TTC549 (cell line): ENCODE measurements at regions not wholly inside any gene's neighbourhood (a gene's known extent, or its start where the extent isn't known, plus 50 kb on each side); places are given as distances from the start of the nearest gene placed in this dataset.
"Not testable (repeated sequence)": the region's sequence is repeated elsewhere in the genome, so short reads cannot be mapped to it uniquely, and the experiment has no call there.

Source experiments
- FAIRE-seq: peaks from 2 replicates; lab custom pipeline; 2012; peaks lifted over from hg19 to GRCh38; lab: Jason Lieb, UNC

DNA sequence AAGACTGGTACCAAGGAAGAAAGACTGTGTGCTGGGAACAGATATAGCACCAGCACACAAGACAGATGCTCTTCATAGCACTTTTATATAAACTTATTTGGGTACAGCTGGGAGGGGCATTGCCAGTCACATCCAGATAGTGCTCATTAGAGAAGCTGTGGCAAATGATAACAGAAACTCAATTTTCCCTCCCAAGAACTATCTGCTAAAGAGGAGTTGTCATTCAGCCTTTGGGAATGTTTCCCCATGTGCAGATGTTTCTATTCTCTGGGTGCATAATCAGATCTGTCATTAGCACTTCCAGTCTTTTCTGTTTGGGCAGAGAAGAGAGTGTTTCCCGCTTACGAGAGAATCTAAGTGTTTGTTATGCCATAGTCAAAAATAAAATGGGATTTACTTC is 714.9 kb upstream of the MDGA2 start:
- FAIRE-seq: no peak

DNA sequence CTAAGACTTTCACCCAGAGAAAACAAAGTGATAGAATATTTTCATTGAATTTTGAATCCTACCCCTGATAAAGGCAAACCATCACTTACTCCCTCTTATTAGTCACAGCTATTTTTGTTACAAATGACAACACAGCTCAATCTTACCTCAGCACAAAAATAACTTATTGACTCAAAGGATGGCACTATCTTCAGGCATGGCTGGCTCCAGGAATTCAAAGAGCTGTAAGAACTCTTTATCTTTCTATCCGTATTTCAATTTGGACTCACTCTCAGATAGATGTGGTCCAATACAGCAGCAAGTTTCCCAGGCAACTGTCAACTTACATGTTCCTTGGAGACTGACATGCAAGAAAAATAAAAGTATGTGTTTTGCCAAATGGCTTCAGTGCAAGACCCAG is 709.4 kb upstream of the MDGA2 start:
- FAIRE-seq: no peak

DNA sequence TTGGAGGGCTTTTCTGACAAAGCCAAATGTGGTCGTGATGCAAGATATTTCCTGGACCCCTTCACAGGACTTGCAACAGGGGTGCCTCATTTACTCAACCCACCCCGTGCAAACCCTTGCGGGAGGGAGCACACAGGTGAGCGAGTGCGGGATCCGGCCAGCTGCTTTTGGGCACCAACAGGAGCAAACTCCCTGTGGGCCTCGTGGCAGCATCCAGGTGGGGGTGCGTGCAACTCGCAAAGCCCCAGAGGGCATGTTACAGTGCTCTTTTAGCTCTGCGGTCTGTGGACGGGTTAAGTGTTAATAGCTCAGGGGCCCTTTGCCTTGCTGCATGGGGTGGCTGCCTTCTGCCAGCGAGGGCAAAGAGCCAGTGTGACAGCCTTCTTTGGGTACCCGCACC is 707.6 kb upstream of the MDGA2 start:
- FAIRE-seq: no peak

DNA sequence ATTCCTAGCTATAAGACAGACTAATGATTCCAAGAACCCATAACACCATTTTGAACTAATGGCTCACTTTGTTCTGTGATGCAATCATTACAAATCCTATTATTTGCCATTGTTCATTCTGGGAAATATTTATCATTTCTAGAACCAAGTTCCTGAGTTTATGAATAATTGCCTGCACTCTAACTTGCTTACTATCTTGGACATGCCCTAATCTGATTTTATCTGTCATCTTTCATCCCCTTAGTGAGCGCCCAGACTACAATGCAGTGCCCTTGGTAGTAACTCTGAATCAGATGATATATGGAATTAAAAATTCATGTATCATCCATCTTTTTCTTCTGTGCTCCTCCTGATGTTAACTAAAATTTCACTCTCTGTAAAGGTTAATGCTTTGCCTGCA is 703.1 kb upstream of the MDGA2 start:
- no peak for FAIRE-seq

DNA sequence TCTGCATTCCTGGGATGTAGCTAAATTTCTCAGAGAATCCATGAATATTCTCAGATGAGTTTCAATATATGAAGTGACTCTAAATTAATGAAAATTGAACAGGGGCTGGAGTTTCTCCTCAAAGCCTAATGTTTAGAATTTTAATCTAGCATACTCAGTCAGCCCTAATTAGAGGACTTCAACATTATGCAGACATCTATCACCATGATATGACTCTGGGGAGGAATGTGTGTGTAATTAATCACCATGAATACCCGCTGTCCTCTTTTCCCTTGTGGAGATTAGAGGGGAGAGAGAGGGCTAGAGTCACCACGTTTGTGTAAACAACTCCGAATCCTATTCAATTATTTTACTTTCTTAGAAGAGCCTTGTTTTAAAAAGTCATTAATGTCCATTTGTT is 698.6 kb upstream of the MDGA2 start:
- FAIRE-seq: no peak

DNA sequence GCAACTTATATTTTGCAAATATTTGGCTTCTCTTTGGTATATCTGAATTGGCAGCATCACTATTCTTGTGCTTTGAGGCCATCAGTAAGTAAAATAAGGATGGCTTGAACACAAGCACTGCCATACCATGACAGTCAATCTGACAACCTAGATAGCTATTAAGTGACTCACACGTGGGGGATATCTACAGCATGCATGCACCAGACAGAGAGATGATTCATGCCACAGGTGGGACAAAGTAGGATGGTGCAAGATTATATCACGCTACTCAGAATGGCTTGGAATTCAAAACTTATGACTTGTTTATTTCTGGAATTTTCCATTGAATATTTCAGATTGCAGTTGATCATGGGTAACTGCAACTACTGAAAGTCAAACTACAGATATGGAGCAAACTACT is 675.6 kb upstream of the MDGA2 start:
- FAIRE-seq: no peak

DNA sequence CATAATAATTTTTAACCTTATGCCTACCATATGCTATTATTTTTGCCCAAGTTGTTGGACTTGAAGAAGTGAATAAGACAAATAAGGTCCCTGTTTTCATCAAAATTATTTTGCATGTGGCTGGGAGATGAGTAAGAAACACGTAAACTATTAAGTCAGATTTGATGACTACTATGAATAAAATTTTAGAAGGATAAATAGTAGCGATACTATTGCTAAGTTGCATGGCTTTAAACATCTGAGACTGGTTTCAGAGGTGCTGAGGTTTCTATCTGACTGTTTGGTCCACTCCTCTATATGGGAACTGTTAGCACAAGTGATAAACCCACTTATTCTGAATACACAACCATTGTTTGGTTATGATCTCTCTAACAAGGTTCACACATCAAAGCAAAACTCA is 674.3 kb upstream of the MDGA2 start:
- no peak for FAIRE-seq

DNA sequence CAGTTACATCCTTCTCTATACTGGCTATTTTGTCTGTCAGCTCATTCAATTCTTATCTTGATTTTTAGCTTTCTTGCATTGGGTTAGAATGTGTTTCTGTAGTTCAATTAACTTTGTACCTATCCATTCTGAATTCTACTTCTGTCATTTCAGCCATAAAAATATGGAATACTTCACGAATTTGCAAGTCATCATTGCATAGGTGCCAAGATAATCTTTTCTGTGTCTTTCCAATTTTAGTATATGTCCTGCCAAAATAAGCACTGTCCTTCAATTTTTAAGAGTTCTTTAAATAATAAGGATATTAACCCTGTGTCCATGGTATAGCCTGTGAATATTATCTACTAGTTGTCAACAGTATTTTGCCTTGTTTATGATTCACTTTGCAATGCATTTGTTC is 665.7 kb upstream of the MDGA2 start:
- no peak for FAIRE-seq

DNA sequence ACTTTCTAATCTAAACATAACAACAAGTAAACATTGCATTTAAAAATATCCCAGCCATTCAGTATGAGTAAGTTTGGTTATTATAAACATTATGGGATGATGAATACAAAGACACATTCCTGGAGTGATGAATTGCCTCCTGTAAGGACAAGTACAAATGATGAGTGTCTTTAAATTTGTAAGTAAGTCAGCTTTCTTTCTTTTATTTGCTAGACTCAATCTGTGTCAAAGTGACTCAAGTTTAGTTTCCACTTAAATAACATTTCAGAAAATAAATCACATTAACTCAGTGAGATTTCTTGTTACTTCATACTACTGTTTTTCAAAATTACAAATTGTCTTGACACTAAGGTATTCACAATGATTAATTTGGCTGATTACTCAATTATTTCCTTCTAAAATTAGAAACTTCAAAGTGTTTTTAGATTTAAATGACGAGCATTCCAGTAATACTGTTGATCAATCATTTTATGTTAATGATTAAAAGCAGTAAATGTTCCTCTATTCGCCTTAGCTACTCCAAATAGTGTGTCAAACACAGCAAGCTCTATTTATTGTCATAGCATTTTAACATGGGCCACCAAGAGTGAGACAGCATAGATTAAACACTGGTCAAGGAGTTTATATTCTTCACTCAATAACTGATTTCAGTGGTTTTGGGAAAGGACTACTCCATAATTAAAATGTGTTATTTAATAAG is 658.0 kb upstream of the MDGA2 start:
- FAIRE-seq: no peak

DNA sequence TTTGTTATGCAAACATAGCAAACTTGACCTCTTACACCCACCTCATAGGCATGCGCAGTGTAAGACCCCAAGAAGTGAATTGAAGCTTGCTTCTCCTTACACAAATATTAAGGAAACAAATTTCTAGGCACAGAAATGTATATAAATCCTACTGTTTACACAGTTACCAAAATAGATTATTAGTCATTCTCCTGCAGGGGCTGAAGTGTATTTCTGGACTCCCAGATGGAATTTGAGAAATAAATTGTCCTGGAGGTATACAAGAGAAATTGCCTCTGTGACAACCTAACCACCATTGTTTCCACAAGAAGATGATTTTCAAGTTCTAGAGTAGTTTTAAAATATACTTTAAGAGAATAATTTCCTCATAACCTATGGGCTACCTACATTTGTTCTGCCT is 656.0 kb upstream of the MDGA2 start:
- no peak for FAIRE-seq

DNA sequence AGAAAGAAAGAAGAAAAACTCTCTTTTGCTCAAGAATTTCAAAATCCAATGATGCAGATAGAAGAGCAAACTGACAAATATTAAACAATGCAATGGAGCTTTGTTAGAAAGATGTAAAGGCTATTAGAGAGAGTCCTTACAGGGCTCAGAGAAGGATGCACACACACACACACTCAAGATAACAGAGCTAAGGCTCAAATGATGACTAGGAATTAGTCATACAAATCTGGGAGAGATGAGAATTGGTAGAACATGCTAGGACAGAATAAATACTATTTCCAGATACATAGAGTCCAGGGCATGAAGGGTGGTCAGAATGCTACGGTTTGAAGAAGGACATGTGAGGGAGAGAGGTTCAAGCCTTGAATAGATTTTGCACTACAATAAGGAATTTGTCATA is 650.1 kb upstream of the MDGA2 start:
- FAIRE-seq: no peak

DNA sequence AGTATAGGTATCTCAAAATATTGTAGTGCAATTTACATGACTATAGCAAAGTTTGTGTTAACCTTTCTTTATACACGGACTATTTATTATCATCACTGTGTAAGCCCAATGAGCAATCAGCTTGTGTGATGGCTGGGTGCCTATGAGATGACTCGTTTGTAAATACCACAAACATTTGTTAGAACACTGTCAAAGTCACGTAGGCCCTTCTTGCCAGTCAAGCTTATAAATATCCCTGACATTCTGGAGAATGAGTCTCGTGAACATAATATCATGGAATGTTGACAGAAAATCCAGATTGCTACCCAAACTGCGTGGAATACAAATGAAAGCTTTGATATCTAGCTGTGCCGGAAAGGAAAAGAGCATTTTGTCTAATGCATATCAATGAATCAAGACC is 648.3 kb upstream of the MDGA2 start:
- no peak for FAIRE-seq

DNA sequence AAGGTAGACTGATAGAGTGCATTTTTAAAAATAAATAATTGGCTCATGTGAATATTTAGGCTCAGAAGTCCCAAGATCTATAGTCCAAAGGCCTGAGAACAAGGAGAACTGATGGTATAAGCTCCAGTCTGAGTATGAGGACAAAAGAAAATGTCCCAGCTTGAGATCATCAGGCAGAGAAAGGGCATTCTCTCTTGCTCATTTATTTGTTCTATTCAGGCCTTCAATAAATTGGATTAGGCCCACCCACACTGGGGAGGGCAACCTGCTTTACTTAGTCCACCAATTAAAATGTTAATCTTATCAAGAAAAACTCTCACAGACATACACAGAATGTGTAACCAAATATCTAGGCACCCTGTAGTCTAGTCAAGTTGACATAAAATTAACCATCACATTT is 644.4 kb upstream of the MDGA2 start:
- FAIRE-seq: no peak

DNA sequence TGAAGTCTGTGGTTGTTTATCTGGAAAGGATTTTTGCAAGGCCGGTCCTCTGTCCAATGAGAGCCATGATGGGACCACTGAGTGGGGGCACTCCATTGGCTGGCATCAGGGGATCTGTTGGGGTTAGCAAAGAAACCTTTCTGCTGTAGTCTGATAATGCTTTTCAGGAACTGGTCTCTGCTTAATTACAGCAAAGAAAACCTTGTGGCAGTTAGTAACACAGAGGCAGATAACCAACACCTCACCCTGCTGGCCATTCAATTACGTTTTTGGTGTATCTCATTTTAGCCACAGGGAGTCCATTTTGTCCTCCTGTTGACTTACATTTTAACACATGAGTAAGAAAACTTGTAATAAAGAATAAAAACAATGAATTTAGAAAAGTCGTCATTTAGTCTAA is 629.3 kb upstream of the MDGA2 start:
- FAIRE-seq: no peak

DNA sequence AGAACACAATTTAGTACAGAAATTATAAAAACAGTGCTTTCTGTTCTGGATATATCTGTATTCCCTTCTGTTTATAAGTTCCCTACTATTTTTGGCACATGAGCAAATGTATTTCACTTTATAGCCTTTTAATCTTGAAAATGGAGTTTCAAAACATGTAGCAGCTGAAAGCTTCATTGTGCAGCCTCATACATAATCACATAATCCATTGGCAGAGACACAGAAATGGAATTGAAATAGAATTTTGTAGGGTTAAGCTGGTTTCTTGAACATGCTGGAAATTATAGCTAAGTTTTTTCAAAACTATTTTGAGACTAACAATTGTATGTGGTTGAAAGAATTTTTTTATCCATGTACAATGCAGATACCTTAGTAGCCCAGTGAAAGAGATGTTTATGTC is 614.3 kb upstream of the MDGA2 start:
- no peak for FAIRE-seq

DNA sequence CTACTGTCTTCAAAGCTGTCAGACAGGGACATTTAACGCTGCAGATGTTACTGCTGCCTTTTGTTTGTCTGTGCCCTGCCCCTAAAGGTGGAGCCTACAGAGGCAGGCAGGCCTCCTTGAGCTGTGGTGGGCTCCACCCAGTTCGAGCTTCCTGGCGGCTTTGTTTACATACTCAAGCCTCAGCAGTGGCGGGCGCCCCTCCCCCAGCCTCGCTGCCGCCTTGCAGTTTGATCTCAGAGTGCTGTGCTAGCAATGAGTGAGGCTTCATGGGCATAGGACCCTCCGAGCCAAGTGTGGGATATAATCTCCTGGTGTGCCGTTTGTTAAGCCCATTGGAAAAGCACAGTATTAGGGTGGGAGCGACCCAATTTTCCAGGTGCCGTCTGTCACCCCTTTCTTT is 609.8 kb upstream of the MDGA2 start:
- FAIRE-seq: not testable (repeated sequence)

DNA sequence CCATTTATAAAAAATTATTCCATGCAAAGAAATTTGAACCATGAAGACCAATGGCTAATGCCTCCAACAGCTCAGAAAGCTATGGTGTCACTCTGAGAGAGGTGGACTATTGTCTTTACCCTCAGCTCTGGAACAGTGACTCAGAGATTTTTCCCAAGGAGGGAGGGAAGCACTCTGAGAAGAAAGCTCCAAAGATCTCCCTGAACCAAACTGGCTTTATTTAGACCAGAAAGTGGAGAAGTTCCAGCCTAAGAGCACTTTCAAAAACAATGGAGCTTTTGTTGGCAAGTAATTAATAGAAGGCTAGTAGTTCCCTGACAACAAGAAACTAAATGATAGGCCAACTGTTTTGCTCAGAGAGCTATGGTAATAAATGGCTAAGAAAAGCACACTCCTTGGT is 599.9 kb upstream of the MDGA2 start:
- FAIRE-seq: no peak

DNA sequence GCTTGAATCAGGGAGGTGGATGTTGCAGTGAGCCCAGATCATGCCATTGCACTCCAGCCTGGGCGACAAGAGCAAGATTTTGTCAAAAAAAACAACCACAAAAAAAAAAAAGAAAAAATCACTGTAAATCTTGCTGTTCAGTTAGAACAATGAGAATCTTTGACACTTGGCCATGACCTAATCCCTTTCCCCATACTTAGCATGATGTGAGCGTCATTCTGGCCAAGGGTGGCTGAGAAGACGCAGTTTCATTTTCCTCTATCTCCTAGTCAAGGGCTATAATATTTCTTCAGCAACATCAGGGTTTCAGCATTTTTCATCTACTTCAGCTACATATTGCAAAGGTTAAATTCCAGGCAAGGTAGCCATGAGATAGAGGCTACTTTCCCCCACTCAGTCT is 599.4 kb upstream of the MDGA2 start:
- FAIRE-seq: no peak

DNA sequence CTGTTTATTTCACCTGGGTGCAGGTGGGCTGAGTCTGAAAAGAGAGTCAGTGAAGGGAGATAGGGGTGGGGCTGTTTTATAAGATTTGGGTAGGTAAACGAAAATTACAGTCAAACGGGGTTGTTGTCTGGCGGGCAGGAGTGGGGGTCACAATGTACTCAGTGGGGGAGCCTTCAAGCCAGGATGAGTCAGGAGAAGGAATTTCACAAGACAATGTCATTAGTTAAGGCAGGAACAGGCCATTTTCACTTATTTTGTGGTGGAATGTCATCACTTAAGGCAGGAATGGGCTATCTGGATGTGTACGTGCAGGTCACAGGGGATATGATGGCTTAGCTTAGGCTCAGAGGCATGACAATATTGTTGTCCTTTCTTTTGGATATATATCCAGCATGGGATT is 592.5 kb upstream of the MDGA2 start:
- not testable (repeated sequence) for FAIRE-seq

DNA sequence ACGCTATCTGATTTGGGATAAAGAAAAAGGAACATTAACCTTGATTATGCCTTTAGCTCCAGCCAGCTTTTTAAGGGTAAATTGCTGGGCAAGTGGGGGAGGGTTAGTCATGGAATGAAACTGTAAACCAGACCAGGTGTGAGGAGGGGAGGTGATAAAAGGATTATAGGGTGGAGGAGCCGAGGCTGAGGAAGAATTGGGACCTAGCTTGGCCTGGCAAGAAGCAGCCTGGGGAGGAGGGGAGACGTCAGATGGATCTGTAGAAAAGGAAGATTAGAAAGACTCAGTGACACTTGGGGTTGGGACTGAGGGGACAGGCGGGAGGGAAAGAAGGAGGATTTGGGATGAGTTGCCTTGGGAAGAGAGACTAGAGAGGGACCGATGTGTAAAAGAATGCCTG is 590.8 kb upstream of the MDGA2 start:
- not testable (repeated sequence) for FAIRE-seq

DNA sequence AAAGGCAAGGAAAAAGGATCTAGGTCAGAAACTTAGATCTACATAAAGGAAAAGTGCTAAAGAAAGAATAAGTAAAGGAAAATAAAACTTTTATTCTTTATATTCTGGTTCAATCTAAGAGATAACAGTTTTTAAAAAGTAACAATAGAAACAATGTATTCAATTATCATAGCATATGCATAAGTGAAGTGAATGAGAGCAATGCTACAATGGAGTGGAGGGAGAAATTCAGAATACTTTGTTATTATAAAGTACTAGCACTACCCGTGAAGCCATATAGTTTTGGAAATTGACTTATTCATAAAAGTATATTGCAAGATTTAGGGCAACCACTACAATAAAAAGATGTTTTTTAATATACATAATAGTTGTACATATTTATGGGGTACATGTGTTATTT is 586.0 kb upstream of the MDGA2 start:
- FAIRE-seq: no peak

DNA sequence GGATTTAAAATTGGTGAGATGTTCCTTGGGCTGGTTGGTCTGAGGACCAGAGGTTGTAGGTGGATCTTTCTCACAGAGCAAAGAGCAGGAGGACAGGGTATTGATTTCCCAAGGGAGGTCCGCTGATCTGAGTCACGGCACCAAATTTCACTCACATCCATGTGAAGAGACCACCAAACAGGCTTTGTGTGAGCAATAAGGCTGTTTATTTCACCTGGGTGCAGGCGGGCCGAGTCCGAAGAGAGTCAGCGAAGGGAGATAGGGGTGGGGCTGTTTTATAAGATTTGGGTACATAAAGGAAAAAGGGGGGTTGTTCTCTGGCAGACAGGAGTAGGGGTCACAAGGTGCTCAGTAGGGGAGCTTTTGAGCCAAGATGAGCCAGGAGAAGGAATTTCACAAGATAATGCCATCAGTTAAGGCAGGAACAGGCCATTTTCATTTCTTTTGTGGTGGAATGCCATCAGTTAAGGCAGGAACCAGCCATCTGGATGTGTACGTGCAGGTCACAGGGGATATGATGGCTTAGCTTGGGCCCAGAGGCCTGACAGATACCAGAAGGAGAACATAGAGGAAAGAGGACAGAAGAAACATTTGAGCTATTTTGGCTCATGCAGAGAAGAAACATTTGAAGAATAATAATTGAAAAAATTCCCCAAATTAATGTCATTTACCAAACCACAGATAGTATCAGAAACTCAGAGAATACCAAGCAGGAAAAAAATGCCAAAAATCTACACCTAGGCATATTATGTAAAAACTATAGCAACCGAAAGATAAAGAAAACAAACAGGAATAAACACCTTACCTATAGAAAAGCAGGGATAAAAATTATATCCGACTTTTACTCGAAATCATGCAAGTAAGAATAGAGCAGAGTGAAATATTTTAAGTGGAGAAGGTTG is 585.2 kb upstream of the MDGA2 start:
- FAIRE-seq: not testable (repeated sequence)

DNA sequence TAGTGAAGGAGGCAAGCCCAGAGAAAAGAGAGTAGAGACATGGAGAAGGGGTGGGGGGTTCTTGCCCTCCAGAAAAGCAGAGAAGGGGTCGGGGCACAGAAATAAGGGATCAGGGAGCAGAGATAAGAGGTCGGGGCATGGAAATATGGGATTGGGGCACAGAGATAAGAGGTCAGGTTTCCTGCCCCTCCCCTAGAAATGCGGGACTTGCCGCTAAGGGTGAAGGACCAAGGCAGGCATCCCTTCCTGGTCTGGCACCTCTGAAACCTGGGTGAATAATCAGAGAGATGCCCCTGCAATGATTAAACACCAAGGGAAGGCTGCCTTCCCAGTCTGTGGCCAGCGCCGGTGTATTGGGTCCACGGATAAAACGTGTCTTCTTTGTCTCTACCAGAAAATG is 584.5 kb upstream of the MDGA2 start:
- not testable (repeated sequence) for FAIRE-seq

DNA sequence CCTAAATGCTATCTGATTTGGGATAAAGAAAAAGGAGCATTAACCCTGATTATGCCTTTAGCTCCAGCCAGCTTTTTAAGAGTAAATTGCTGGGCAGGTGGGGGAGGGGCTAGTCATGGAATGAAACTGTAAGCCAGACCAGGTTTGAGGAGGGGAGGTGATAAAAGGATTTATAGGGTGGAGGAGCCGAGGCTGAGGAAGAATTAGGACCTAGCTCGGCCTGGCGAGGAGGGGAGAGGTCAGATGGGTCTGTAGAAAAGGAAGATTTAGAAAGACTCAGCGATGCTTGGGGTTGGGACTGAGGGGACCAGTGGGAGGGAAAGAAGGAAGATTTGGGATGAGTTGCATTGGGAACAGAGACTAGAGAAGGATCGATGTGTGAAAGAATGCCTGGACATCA is 583.8 kb upstream of the MDGA2 start:
- FAIRE-seq: not testable (repeated sequence)
